ENCODE measurements at regions not wholly inside any gene's neighbourhood (a gene's known extent, or its start where the extent isn't known, plus 50 kb on each side); places are given as distances from the start of the nearest gene placed in this dataset.

DNA sequence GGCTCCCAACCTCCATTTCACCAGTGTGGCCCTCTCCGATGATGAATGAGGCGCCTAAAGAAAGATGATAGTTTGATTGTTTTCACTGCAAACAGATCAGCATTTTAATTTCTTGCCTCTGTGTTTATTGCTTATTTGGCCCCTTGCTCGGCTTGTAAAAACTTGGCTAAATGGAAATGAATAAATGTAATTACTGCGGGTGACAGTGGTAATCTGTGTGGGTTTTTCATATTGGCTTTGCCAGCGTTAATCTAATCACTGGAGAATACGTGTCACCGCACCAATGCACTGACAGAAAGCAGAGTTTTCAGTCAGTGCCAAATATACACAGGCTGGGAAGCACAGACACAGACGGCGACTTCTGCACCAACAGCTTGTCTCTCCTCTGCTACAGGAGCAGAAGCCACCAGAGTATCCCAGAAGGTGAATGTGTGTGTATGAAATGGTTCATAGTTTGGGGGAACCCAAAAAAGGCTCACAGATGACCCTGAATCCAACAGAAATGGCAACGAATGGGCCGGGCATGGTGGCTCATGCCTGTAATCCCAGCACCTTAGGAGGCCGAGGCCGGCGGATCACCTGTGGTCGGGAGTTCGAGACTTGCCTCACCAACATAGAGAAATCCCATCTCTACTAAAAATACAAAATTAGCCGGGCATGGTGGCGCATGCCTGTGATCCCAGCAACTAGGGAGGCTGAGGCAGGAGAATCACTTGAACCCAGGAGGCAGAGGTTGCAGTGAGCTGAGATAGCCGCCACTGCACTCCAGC lies 534.0 kb downstream of the PKHD1 start:
- TF ChIP-seq GLIS1 (tag by site-specific recombination; IDR thresholded peaks at IDR 0.05) (peak; percentile 64), ZNF23 (tag by site-specific recombination; IDR thresholded peaks at IDR 0.05; ENCODE audit: borderline replicate concordance) (no peak), ZNF335 (tag by site-specific recombination; conservative IDR thresholded peaks at IDR 0.05) (no peak), ZNF776 (tag by site-specific recombination; IDR thresholded peaks at IDR 0.05; ENCODE audit: borderline replicate concordance) (no peak), ZNF621 (tag by site-specific recombination; IDR thresholded peaks at IDR 0.05) (no peak), ZNF48 (tag by site-specific recombination; IDR thresholded peaks at IDR 0.05) (no peak), SCRT2 (tag by site-specific recombination; IDR thresholded peaks at IDR 0.05) (no peak), OSR2 (tag by site-specific recombination; IDR thresholded peaks at IDR 0.05) (0 out of 2 replicates have a peak, but pooled peaks have one; percentile 25), WT1 (tag by site-specific recombination; IDR thresholded peaks at IDR 0.05) (peak; percentile 69), BCL11A (tag by site-specific recombination; IDR thresholded peaks at IDR 0.05; ENCODE audit: low read depth) (peak; percentile 31; the same call in 1 of the 2 replicates), ZSCAN16 (tag by site-specific recombination; IDR thresholded peaks at IDR 0.05) (no peak)
- TF ChIP-seq, protein P1, sequence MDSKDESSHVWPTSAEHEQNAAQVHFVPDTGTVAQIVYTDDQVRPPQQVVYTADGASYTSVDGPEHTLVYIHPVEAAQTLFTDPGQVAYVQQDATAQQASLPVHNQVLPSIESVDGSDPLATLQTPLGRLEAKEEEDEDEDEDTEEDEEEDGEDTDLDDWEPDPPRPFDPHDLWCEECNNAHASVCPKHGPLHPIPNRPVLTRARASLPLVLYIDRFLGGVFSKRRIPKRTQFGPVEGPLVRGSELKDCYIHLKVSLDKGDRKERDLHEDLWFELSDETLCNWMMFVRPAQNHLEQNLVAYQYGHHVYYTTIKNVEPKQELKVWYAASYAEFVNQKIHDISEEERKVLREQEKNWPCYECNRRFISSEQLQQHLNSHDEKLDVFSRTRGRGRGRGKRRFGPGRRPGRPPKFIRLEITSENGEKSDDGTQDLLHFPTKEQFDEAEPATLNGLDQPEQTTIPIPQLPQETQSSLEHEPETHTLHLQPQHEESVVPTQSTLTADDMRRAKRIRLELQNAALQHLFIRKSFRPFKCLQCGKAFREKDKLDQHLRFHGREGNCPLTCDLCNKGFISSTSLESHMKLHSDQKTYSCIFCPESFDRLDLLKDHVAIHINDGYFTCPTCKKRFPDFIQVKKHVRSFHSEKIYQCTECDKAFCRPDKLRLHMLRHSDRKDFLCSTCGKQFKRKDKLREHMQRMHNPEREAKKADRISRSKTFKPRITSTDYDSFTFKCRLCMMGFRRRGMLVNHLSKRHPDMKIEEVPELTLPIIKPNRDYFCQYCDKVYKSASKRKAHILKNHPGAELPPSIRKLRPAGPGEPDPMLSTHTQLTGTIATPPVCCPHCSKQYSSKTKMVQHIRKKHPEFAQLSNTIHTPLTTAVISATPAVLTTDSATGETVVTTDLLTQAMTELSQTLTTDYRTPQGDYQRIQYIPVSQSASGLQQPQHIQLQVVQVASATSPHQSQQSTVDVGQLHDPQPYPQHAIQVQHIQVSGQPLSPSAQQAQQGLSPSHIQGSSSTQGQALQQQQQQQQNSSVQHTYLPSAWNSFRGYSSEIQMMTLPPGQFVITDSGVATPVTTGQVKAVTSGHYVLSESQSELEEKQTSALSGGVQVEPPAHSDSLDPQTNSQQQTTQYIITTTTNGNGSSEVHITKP (tag by site-specific recombination; IDR thresholded peaks at IDR 0.05) = no peak
- Histone ChIP-seq H3K9me3 (ENCODE audit: control insufficient read depth, insufficient read depth, low read depth, low read length) (no peaks in the 10 kb centered on the region), H3K4me3 (ENCODE audit: low read depth, low read length) (no peak overlapping the region), H3K27ac (ENCODE audit: extremely low read depth, low read depth, low read length) (no peak overlapping the region), H3K36me3 (ENCODE audit: control insufficient read depth in 2 of 2, insufficient read depth in 1 of 2, low read length in 2 of 2) (no peaks in the 10 kb centered on the region), H3K4me1 (ENCODE audit: control insufficient read depth, insufficient read depth, low read length) (no peaks in the 10 kb centered on the region)
- POLR2A ChIA-PET = no interaction called here
- CTCF ChIA-PET = no interaction called here

DNA sequence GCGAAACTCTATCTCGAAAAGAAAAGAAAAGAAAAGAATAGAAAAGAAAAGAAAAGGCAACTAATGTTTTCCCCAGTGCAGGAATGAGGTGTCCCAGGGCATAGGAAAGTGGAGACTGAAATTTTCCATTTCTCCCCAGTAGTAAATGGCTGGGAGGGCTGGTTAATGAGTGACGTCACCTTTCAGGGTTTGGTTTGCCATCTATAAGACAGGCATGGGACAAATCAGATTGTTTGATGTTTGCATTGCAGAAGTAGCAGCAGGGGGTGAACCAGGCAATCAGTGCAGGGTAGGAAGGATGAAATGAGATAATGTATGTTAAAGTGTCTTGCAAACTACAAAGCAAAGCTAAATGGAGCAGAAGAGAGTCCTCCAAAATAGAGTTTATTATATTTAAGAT lies 533.4 kb downstream of the PKHD1 start:
- ChIA-PET CTCF (no interaction called here), POLR2A (no interaction called here)
- Histone ChIP-seq H3K9me3 (ENCODE audit: control insufficient read depth, insufficient read depth, low read depth, low read length) (no peaks in the 10 kb centered on the region), H3K4me1 (ENCODE audit: control insufficient read depth, insufficient read depth, low read length) (no peaks in the 10 kb centered on the region), H3K4me3 (ENCODE audit: low read depth, low read length) (no peak overlapping the region), H3K36me3 (ENCODE audit: control insufficient read depth in 2 of 2, insufficient read depth in 1 of 2, low read length in 2 of 2) (no peaks in the 10 kb centered on the region), H3K27ac (ENCODE audit: extremely low read depth, low read depth, low read length) (no peak overlapping the region)
- TF ChIP-seq ZNF473 (tag by site-specific recombination; IDR thresholded peaks at IDR 0.05) = no peak
- peak; percentile 52; the same call in 1 of the 2 replicates for TF ChIP-seq TCF7L2 (IDR thresholded peaks at IDR 0.05; ENCODE audit: borderline replicate concordance, low read depth, low read length)
- peak; percentile 39; the same call in 1 of the 2 replicates for TF ChIP-seq WT1 (tag by site-specific recombination; IDR thresholded peaks at IDR 0.05)
- TF ChIP-seq, protein P2, sequence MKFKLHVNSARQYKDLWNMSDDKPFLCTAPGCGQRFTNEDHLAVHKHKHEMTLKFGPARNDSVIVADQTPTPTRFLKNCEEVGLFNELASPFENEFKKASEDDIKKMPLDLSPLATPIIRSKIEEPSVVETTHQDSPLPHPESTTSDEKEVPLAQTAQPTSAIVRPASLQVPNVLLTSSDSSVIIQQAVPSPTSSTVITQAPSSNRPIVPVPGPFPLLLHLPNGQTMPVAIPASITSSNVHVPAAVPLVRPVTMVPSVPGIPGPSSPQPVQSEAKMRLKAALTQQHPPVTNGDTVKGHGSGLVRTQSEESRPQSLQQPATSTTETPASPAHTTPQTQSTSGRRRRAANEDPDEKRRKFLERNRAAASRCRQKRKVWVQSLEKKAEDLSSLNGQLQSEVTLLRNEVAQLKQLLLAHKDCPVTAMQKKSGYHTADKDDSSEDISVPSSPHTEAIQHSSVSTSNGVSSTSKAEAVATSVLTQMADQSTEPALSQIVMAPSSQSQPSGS (tag by site-specific recombination; IDR thresholded peaks at IDR 0.05; ENCODE audit: low read depth) = peak; percentile 87

DNA sequence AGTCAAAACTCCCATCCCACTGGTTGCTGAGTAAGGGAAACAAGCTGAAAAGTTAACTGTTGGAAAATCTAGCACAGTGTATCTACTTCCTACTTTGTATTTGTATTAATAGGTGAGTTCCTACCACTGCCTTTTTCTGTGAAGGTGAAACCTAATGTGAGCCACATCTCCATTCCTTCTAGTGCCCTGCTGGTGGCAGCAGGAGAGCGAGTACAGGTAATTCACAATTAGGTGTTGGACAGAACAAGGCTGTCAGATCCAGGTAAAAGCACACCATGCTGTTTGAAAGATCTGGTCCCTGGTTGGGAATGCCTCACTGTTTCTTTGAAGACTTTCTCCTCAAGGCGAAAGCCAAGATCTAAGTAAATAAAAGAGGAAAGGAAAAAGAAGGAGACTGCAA lies 528.4 kb downstream of the PKHD1 start:
- TF ChIP-seq, protein P2 (tag by site-specific recombination; IDR thresholded peaks at IDR 0.05; ENCODE audit: low read depth) = no peak
- TF ChIP-seq, protein P3, sequence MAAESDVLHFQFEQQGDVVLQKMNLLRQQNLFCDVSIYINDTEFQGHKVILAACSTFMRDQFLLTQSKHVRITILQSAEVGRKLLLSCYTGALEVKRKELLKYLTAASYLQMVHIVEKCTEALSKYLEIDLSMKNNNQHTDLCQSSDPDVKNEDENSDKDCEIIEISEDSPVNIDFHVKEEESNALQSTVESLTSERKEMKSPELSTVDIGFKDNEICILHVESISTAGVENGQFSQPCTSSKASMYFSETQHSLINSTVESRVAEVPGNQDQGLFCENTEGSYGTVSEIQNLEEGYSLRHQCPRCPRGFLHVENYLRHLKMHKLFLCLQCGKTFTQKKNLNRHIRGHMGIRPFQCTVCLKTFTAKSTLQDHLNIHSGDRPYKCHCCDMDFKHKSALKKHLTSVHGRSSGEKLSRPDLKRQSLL (tag by site-specific recombination; IDR thresholded peaks at IDR 0.05) = no peak
- no peak for TF ChIP-seq EGR2 (tag by site-specific recombination; IDR thresholded peaks at IDR 0.05; ENCODE audit: low read depth)
- TF ChIP-seq FEZF1 (tag by site-specific recombination; IDR thresholded peaks at IDR 0.05) = no peak
- TF ChIP-seq ZNF292 (tag by site-specific recombination; IDR thresholded peaks at IDR 0.05; ENCODE audit: borderline replicate concordance, low read depth) = no peak
- Histone ChIP-seq H3K9me3 (ENCODE audit: control insufficient read depth, insufficient read depth, low read depth, low read length) (no peaks in the 10 kb centered on the region), H3K36me3 (ENCODE audit: control insufficient read depth in 2 of 2, insufficient read depth in 1 of 2, low read length in 2 of 2) (no peaks in the 10 kb centered on the region), H3K4me1 (ENCODE audit: control insufficient read depth, insufficient read depth, low read length) (no peaks in the 10 kb centered on the region), H3K4me3 (ENCODE audit: low read depth, low read length) (no peak overlapping the region), H3K27ac (ENCODE audit: extremely low read depth, low read depth, low read length) (no peak overlapping the region)
- ChIA-PET POLR2A (no interaction called here), CTCF (interaction anchor here (0.6 to 1.0 kb wide), 2 partner anchors 26 to 637 kb away, joined by 3 to 6 read pairs; no protein-coding TSS in a partner anchor)

Measured in HEK293 (cell line).